A673 (cell line): ENCODE measurements at regions not wholly inside any gene's neighbourhood (a gene's known extent, or its start where the extent isn't known, plus 50 kb on each side); places are given as distances from the start of the nearest gene placed in this dataset.

Experiments used
- EZH2 ChIP-seq: fragments of 200-600 bp; sonication (generic); IDR thresholded peaks from 2 replicates; pipeline ENCODE4 v1.6.1; 2017; ENCODE audit warnings: borderline replicate concordance, low read depth, mild to moderate bottlenecking, mixed read lengths, antibody characterized with exemption, low read length; ENCODE audit not compliant: poor library complexity, severe bottlenecking
- TF ChIP-seq, protein P1 (sequence below): fragments of 300-800, 200-600 bp; sonication (generic); conservative IDR thresholded peaks from 2 replicates; pipeline ENCODE4 v1.5.1; 2017; ENCODE audit warnings: low read depth, mild to moderate bottlenecking, antibody characterized with exemption, low read length, moderate library complexity, mixed read lengths

DNA sequence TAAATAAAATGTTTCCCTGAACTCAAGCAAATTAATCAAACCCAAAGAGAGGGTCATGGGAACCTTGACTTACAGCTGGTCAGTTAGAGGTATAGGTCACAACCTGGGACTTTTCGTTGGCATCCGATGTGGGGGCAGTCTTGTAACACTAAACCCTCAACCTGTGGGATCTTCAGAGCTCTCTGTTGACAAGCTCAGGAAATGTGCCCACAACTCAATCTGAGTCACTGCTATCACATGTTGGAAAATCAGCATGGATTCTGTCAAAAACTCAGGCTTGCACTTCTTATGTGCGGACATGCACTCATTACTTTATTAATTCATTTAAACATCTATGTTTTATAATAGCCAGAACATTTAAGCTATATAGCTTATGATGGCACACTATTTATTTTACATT lies 424.6 kb upstream of the SORCS1 start:
- TF ChIP-seq, protein P1, sequence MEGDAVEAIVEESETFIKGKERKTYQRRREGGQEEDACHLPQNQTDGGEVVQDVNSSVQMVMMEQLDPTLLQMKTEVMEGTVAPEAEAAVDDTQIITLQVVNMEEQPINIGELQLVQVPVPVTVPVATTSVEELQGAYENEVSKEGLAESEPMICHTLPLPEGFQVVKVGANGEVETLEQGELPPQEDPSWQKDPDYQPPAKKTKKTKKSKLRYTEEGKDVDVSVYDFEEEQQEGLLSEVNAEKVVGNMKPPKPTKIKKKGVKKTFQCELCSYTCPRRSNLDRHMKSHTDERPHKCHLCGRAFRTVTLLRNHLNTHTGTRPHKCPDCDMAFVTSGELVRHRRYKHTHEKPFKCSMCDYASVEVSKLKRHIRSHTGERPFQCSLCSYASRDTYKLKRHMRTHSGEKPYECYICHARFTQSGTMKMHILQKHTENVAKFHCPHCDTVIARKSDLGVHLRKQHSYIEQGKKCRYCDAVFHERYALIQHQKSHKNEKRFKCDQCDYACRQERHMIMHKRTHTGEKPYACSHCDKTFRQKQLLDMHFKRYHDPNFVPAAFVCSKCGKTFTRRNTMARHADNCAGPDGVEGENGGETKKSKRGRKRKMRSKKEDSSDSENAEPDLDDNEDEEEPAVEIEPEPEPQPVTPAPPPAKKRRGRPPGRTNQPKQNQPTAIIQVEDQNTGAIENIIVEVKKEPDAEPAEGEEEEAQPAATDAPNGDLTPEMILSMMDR: no peak
- TF ChIP-seq EZH2: no peak
